Hepatocyte (in vitro differentiated cells): ENCODE measurements at regions not wholly inside any gene's neighbourhood (a gene's known extent, or its start where the extent isn't known, plus 50 kb on each side); places are given as distances from the start of the nearest gene placed in this dataset.

ENCODE experiments used
- DNase-seq: peaks from one replicate; pipeline ENCODE4 v3.0.0-alpha.2; 2016; ENCODE audit warnings: low spot score
- H2AFZ ChIP-seq: fragments of 200-600 bp; sonication (generic); 2 replicates; pipeline ENCODE4 v1.6.0; 2016; ENCODE audit warnings: antibody characterized with exemption, mild to moderate bottlenecking
- H3K27ac ChIP-seq: fragments of 200-600 bp; sonication (generic); 2 replicates; pipeline ENCODE4 v1.5.1; 2016; ENCODE audit warnings: mild to moderate bottlenecking
- H3K27me3 ChIP-seq: fragments of 200-600 bp; sonication (generic); 2 replicates; pipeline ENCODE4 v1.6.1; 2016
- H3K36me3 ChIP-seq: fragments of 200-600 bp; sonication (generic); replicated peaks from 2 replicates; pipeline ENCODE4 v1.5.1; 2016; ENCODE audit warnings: low read depth; ENCODE audit not compliant: insufficient read depth
- H3K4me1 ChIP-seq: fragments of 200-600 bp; sonication (generic); 2 replicates; pipeline ENCODE4 v1.5.1; 2016; ENCODE audit warnings: mild to moderate bottlenecking, moderate library complexity; ENCODE audit not compliant: insufficient read depth
- H3K4me2 ChIP-seq: fragments of 200-600 bp; sonication (generic); 2 replicates; pipeline ENCODE4 v1.6.0; 2016
- H3K4me3 ChIP-seq: fragments of 200-600 bp; sonication (generic); 2 replicates; pipeline ENCODE4 v1.5.1; 2016; ENCODE audit warnings: mild to moderate bottlenecking
- H3K79me2 ChIP-seq: fragments of 200-600 bp; sonication (generic); 2 replicates; pipeline ENCODE4 v1.6.0; 2017; ENCODE audit warnings: mild to moderate bottlenecking
- H3K9me2 ChIP-seq: fragments of 200-600 bp; sonication (generic); replicated peaks from 2 replicates; pipeline ENCODE4 v1.6.0; 2017; ENCODE audit warnings: mild to moderate bottlenecking; ENCODE audit not compliant: insufficient read depth
- H3K9me3 ChIP-seq: fragments of 200-600 bp; sonication (generic); 2 replicates; pipeline ENCODE4 v1.5.1; 2016; ENCODE audit warnings: low read depth, mild to moderate bottlenecking
- H4K20me1 ChIP-seq: fragments of 200-600 bp; sonication (generic); 2 replicates; pipeline ENCODE4 v1.6.0; 2016; ENCODE audit warnings: mild to moderate bottlenecking; ENCODE audit not compliant: insufficient read depth, poor library complexity, severe bottlenecking
- EZH2 ChIP-seq: fragments of 200-600 bp; sonication (generic); IDR thresholded peaks from 2 replicates; pipeline ENCODE4 v1.6.1; 2016; ENCODE audit warnings: antibody characterized with exemption, mild to moderate bottlenecking, borderline replicate concordance
- EZH2phosphoT487 ChIP-seq: fragments of 200-600 bp; sonication (generic); IDR thresholded peaks from one replicate; pipeline ENCODE4 v1.6.1; 2018; ENCODE audit warnings: antibody characterized with exemption, mild to moderate bottlenecking, low read depth, moderate library complexity; ENCODE audit not compliant: unreplicated experiment, severe bottlenecking
- WGBS: methylation state at CpG from one replicate; pipeline ENCODE4 v1.1.6; 2016; ENCODE audit warnings: low lambda C conversion rate; ENCODE audit errors: missing lambda C conversion rate; 5-methylcytosine and 5-hydroxymethylcytosine counted together
- TF ChIP-seq, protein P1 (sequence below): fragments of 200-600 bp; sonication (generic); IDR thresholded peaks from 2 replicates; pipeline ENCODE4 v1.5.1; 2016; ENCODE audit warnings: antibody characterized with exemption, mild to moderate bottlenecking; ENCODE audit not compliant: poor library complexity

DNA sequence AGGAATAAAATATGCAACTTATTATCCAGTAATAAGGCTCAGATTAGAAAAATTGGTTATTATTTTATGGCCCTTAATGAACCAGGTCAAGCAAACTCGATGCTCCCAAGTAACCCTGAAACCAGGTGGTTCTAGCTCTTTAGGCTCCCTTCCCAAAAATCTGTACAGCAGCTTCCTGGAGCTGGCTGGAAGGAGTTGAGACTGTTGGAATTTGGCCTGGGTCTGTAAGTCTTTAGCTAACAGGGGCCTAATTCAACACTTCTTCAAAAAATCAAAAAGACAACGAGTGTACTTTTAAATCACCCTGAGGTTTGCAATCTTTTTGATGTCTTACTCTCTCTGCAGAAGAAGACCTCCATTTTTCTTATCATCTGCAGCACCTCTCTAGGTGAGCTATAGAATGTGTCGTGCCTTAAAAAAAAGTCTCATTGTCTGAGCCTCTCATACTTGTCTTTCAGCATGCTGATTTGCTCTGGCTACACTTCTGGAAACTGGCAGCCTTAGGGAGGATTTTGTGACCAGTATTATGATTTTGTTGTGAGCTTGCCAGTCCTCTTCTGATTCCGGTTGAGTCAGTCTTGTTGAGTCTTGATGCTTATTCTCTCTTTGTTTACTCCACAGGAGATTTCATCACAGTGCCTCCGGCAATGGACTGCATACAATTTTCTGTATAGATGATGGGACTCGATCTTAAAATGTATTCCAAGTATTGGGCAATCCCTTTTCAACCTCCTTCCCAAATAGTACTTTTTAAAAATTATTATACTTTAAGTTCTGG is 235.0 kb upstream of the KBTBD8 start:
- no peaks in the 10 kb centered on the region for H3K4me1 ChIP-seq
- H3K9me2 ChIP-seq: no peaks in the 10 kb centered on the region
- no peak overlapping the region for H3K27ac ChIP-seq
- no peak for DNase-seq
- H3K79me2 ChIP-seq: no peaks in the 10 kb centered on the region
- WGBS: 83% methylated on average over 6 of the region's 6 CpGs
- H3K36me3 ChIP-seq: no peaks in the 10 kb centered on the region
- no peak overlapping the region for H2AFZ ChIP-seq
- no peaks in the 10 kb centered on the region for H3K27me3 ChIP-seq
- no peak overlapping the region for H3K4me3 ChIP-seq
- no peaks in the 10 kb centered on the region for H3K9me3 ChIP-seq
- H4K20me1 ChIP-seq: no peaks in the 10 kb centered on the region
- H3K4me2 ChIP-seq: no peak overlapping the region
- TF ChIP-seq EZH2 (no peak), EZH2phosphoT487 (no peak)
- TF ChIP-seq, protein P1, sequence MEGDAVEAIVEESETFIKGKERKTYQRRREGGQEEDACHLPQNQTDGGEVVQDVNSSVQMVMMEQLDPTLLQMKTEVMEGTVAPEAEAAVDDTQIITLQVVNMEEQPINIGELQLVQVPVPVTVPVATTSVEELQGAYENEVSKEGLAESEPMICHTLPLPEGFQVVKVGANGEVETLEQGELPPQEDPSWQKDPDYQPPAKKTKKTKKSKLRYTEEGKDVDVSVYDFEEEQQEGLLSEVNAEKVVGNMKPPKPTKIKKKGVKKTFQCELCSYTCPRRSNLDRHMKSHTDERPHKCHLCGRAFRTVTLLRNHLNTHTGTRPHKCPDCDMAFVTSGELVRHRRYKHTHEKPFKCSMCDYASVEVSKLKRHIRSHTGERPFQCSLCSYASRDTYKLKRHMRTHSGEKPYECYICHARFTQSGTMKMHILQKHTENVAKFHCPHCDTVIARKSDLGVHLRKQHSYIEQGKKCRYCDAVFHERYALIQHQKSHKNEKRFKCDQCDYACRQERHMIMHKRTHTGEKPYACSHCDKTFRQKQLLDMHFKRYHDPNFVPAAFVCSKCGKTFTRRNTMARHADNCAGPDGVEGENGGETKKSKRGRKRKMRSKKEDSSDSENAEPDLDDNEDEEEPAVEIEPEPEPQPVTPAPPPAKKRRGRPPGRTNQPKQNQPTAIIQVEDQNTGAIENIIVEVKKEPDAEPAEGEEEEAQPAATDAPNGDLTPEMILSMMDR: no peak

DNA sequence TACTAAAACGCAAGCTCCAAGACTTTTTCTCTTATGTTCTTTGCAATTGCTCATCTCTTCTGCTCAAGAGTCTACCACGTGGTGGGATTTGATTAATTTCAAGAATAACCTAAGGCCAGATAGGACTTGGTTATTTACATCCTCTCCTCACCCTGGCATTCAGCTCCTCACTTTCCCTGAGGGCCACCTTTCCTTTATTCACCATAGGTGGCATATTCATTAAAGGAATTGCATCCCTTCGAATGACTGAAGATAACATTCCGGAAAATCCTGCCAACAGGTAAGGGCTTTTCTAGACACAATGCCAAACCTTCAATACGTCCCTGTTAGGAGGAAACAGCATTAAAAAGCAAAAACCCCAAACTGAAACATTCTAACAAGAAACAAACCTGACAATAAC is 220.0 kb upstream of the KBTBD8 start:
- H3K4me2 ChIP-seq: no peak overlapping the region
- no peak overlapping the region for H3K4me3 ChIP-seq
- WGBS: 80% methylated on average over 5 of the region's 5 CpGs
- no peaks in the 10 kb centered on the region for H3K4me1 ChIP-seq
- H3K9me3 ChIP-seq: no peaks in the 10 kb centered on the region
- peaks cover 11% of the 10 kb centered on the region for H3K27me3 ChIP-seq
- H3K36me3 ChIP-seq: no peaks in the 10 kb centered on the region
- H3K27ac ChIP-seq: no peak overlapping the region
- H4K20me1 ChIP-seq: no peaks in the 10 kb centered on the region
- no peak overlapping the region for H2AFZ ChIP-seq
- TF ChIP-seq, protein P1: no peak
- TF ChIP-seq EZH2phosphoT487 (no peak), EZH2 (no peak)
- DNase-seq: no peak
- H3K9me2 ChIP-seq: no peaks in the 10 kb centered on the region
- H3K79me2 ChIP-seq: no peaks in the 10 kb centered on the region

DNA sequence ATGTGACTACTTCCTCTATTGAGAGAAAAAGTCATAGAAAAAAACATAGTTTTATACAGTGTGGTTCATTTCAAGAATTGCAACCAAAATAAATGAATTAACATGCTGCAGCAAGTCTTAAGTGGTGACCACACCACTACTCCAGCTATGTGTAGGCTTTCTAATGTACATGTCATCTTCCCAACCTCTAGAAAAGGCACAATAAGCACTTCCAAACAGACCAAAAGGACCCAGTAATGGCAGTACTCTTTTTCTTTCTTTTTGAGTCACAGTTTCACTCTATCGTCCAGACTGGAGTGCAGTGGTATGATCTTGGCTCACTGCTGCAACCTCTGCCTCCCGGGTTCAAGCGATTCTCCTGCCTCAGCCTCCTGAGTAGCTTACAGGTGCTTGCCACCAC is 219.3 kb upstream of the KBTBD8 start:
- no peak overlapping the region for H3K4me2 ChIP-seq
- H3K9me2 ChIP-seq: no peaks in the 10 kb centered on the region
- H3K27ac ChIP-seq: no peak overlapping the region
- H3K79me2 ChIP-seq: no peaks in the 10 kb centered on the region
- DNase-seq: no peak
- no peaks in the 10 kb centered on the region for H3K36me3 ChIP-seq
- H3K9me3 ChIP-seq: no peaks in the 10 kb centered on the region
- H2AFZ ChIP-seq: no peak overlapping the region
- no peak for TF ChIP-seq EZH2
- no peak for TF ChIP-seq EZH2phosphoT487
- TF ChIP-seq, protein P1: no peak
- peaks cover 11% of the 10 kb centered on the region for H3K27me3 ChIP-seq
- H4K20me1 ChIP-seq: no peaks in the 10 kb centered on the region
- WGBS: 97% methylated on average over 3 of the region's 3 CpGs
- H3K4me3 ChIP-seq: no peak overlapping the region
- H3K4me1 ChIP-seq: no peaks in the 10 kb centered on the region
